K562 (cell line): ENCODE measurements at regions not wholly inside any gene's neighbourhood (a gene's known extent, or its start where the extent isn't known, plus 50 kb on each side); places are given as distances from the start of the nearest gene placed in this dataset.

Experiments
- ATAC-seq: fragments of 200-7000 bp; cut with Tn5 transposase; 3 replicates; pipeline ENCODE4 v1.9.1; 2020; ENCODE audit warnings: moderate library complexity
- BruUV-seq: library from RNA; stranded (reverse); fragments of 400-500 nt; replicated peaks from 2 replicates; lab custom pipeline; 2021; lab: Mats Ljungman, UMichigan
- CTCF ChIA-PET: fragments of 300-600 bp; formaldehyde crosslinking; extraction: SDS; loops from one replicate; lab custom pipeline; 2021; ENCODE audit warnings: low intra/inter-chr PET ratio; lab: Yijun Ruan, JAX
- POLR2A ChIA-PET: fragments of 300-600, 350-650 bp; sonication (Branson Sonifier 250); formaldehyde crosslinking; extraction: SDS; loops from one replicate; lab custom pipeline; 2021; ENCODE audit warnings: antibody characterized with exemption, inconsistent platforms; lab: Yijun Ruan, JAX
- DNase-seq, 4 experiments: peaks; one replicate each; pipeline versions ENCODE4 v3.0.0 to v3.0.0-alpha.2; 2011 to 2018; ENCODE audit warnings: low spot score in 3 of 4, mixed read lengths in 3 of 4; ENCODE audit errors: extremely low read depth in 1 of 4
- FAIRE-seq: peaks from 2 replicates; lab custom pipeline; 2011; peaks lifted over from hg19 to GRCh38; lab: Jason Lieb, UNC
- H2AFZ ChIP-seq: 2 replicates; pipeline ENCODE4 v1.6.0; 2011; ENCODE audit warnings: low read depth, low read length, control low read depth, inconsistent platforms
- H3K27ac ChIP-seq: fragments of 200-600 bp; 3 replicates; pipeline ENCODE4 v1.8.0; 2011; ENCODE audit warnings: low read depth, mild to moderate bottlenecking, control low read depth, inconsistent platforms, low read length, moderate library complexity, mixed read lengths; ENCODE audit errors: extremely low read depth
- H3K27me3 ChIP-seq, 2 experiments: fragments of 300-600 bp in 1 of 2; 2 replicates in 1 of 2; 3 replicates in 1 of 2; pipeline versions ENCODE4 v1.6.0 to v1.8.0; 2011; ENCODE audit warnings: inconsistent platforms in 2 of 2, low read length in 2 of 2, mild to moderate bottlenecking in 1 of 2, mixed read lengths in 1 of 2, moderate library complexity in 1 of 2; ENCODE audit not compliant: control insufficient read depth in 2 of 2, insufficient read depth in 2 of 2
- H3K36me3 ChIP-seq: fragments of 300-600 bp; 3 replicates; pipeline ENCODE4 v1.8.0; 2011; ENCODE audit warnings: mild to moderate bottlenecking, low read length, inconsistent platforms; ENCODE audit not compliant: control insufficient read depth, insufficient read depth
- H3K4me1 ChIP-seq, 2 experiments: fragments of 200-600 bp in 1 of 2; replicated peaks in 1 of 2; 2 replicates in 1 of 2; 3 replicates in 1 of 2; pipeline versions ENCODE4 v1.5.1 to v1.8.0; 2011; ENCODE audit warnings: inconsistent platforms in 2 of 2, low read length in 2 of 2, mild to moderate bottlenecking in 1 of 2, mixed read lengths in 1 of 2, moderate library complexity in 1 of 2; ENCODE audit not compliant: control insufficient read depth in 2 of 2, insufficient read depth in 2 of 2
- H3K4me2 ChIP-seq: 2 replicates; pipeline ENCODE4 v1.6.1; 2011; ENCODE audit warnings: low read length, control low read depth, inconsistent platforms, mixed read lengths; ENCODE audit not compliant: insufficient read depth
- H3K4me3 ChIP-seq: fragments of 200-600 bp; sonication (generic), shearing (Covaris generic); 2 replicates; pipeline ENCODE4 v1.5.1; 2016; ENCODE audit warnings: control low read depth, inconsistent platforms
- H3K79me2 ChIP-seq: fragments of 200-600 bp; 3 replicates; pipeline ENCODE4 v1.8.0; 2011; ENCODE audit warnings: low read length, inconsistent platforms; ENCODE audit not compliant: control insufficient read depth, insufficient read depth
- H3K9ac ChIP-seq, 2 experiments: 2 replicates each; pipeline versions ENCODE4 v1.6.0 to v1.6.1; 2011; ENCODE audit warnings: low read depth in 2 of 2, low read length in 2 of 2, control low read depth in 1 of 2, inconsistent platforms in 1 of 2, mild to moderate bottlenecking in 1 of 2, mixed read lengths in 1 of 2; ENCODE audit not compliant: insufficient read depth in 1 of 2
- H3K9me1 ChIP-seq: one replicate; pipeline ENCODE4 v1.6.0; 2011; ENCODE audit warnings: inconsistent platforms, mild to moderate bottlenecking, low read length, moderate library complexity; ENCODE audit not compliant: control insufficient read depth, insufficient read depth
- H3K9me3 ChIP-seq: replicated peaks from 2 replicates; pipeline ENCODE4 v1.5.1; 2011; ENCODE audit warnings: low read depth, low read length, inconsistent platforms; ENCODE audit not compliant: control insufficient read depth, insufficient read depth
- H4K20me1 ChIP-seq: replicated peaks from 2 replicates; pipeline ENCODE4 v1.6.1; 2011; ENCODE audit warnings: low read length, inconsistent platforms, mixed read lengths; ENCODE audit not compliant: control insufficient read depth, insufficient read depth
- ARID1B ChIP-seq: fragments of 450-650 bp; IDR thresholded peaks from 2 replicates; pipeline ENCODE4 v1.6.1; 2016; ENCODE audit warnings: antibody characterized with exemption, mild to moderate bottlenecking, inconsistent platforms
- ARID2 ChIP-seq: fragments of 450-650 bp; IDR thresholded peaks from 2 replicates; pipeline ENCODE4 v1.6.1; 2017; ENCODE audit warnings: antibody characterized with exemption, mild to moderate bottlenecking
- CC2D1A ChIP-seq: fragments of 450-650 bp; IDR thresholded peaks from 2 replicates; pipeline ENCODE4 v1.6.1; 2017; ENCODE audit warnings: mild to moderate bottlenecking
- CEBPB ChIP-seq: fragments of 450-650 bp; IDR thresholded peaks from 2 replicates; pipeline ENCODE4 v1.6.1; 2016; ENCODE audit warnings: missing genetic modification characterization, missing compliant biosample characterization
- E2F6 ChIP-seq, 2 experiments: IDR thresholded peaks; 2 replicates each; pipeline ENCODE4 v1.6.1; 2011; ENCODE audit warnings: borderline replicate concordance in 1 of 2, control low read depth in 1 of 2, low read depth in 1 of 2, low read length in 1 of 2, mild to moderate bottlenecking in 1 of 2, mixed read lengths in 1 of 2, moderate library complexity in 1 of 2; ENCODE audit not compliant: insufficient read depth in 1 of 2, insufficient read length in 1 of 2, poor library complexity in 1 of 2, severe bottlenecking in 1 of 2; ENCODE audit errors: extremely low read depth in 1 of 2
- E2F8 ChIP-seq: fragments of 450-650 bp; IDR thresholded peaks from 2 replicates; pipeline ENCODE4 v1.7.1; 2018; ENCODE audit warnings: mild to moderate bottlenecking, low read depth; ENCODE audit not compliant: partially characterized antibody
- FOS ChIP-seq: IDR thresholded peaks from 3 replicates; pipeline ENCODE4 v1.6.1; 2011; ENCODE audit not compliant: insufficient read length; ENCODE audit errors: extremely low read depth
- ID3 ChIP-seq, 2 experiments: fragments of 250-450 bp in 1 of 2; fragments of 450-650 bp in 1 of 2; sonication (Bioruptor Pico) in 1 of 2; IDR thresholded peaks; 2 replicates each; pipeline versions ENCODE4 v1.6.1 to v1.8.0; 2016 to 2021; ENCODE audit warnings: mild to moderate bottlenecking in 2 of 2, moderate library complexity in 2 of 2, missing compliant biosample characterization in 1 of 2, missing genetic modification characterization in 1 of 2
- MBD1 ChIP-seq: fragments of 250-450 bp; sonication (Bioruptor Pico); IDR thresholded peaks from 2 replicates; pipeline ENCODE4 v1.8.0; 2022; ENCODE audit warnings: inconsistent platforms
- NELFE ChIP-seq: IDR thresholded peaks from 2 replicates; pipeline ENCODE4 v1.6.1; 2011; ENCODE audit warnings: mild to moderate bottlenecking; ENCODE audit not compliant: insufficient read depth, insufficient read length
- NFIX ChIP-seq: fragments of 250-450 bp; sonication (Bioruptor Pico); IDR thresholded peaks from 2 replicates; pipeline ENCODE4 v1.4.0; 2020; ENCODE audit warnings: low read depth, mild to moderate bottlenecking, moderate library complexity
- NKRF ChIP-seq: fragments of 450-650 bp; IDR thresholded peaks from 2 replicates; pipeline ENCODE4 v1.6.1; 2016; ENCODE audit warnings: borderline replicate concordance
- ZNF124 ChIP-seq: sonication (generic); formaldehyde crosslinking; IDR thresholded peaks from 2 replicates; pipeline ENCODE4 v1.8.1; 2022; ENCODE audit warnings: missing genetic modification reagents
- ZNF551 ChIP-seq: fragments of 250-450 bp; sonication (Bioruptor Pico); IDR thresholded peaks from 2 replicates; pipeline ENCODE4 v1.5.0; 2021; ENCODE audit warnings: mild to moderate bottlenecking, moderate library complexity
- WGBS: fragments of 100-300 bp; shearing (Covaris generic); methylation state at CpG from one replicate; pipeline ENCODE4 v1.1.6; 2016; ENCODE audit warnings: low coverage, mixed read lengths; ENCODE audit not compliant: insufficient coverage; ENCODE audit errors: missing lambda C conversion rate; 5-methylcytosine and 5-hydroxymethylcytosine counted together
- in situ Hi-C: fragments of 300-500 bp; cut with MboI; formaldehyde crosslinking; loops from 4 replicates; pipeline ENCODE4 v1.15.0; 2018; ENCODE audit warnings: inconsistent platforms, mixed read lengths
- intact Hi-C: fragments of 100-400 bp; cut with micrococcal nuclease; formaldehyde crosslinking; loops from 2 replicates; pipeline ENCODE4 v1.14.2; 2022

GRCh38 chr5:136510481-136510880 is 145.1 kb upstream of the TRPC7 start (continued):
- TF ChIP-seq NKRF: no peak
- no peak for TF ChIP-seq ID3 (CRISPR knock-in tag; IDR thresholded peaks at IDR 0.05)
- TF ChIP-seq ID3 (tag; IDR thresholded peaks at IDR 0.05): no peak
- TF ChIP-seq ARID2: no peak
- TF ChIP-seq FOS: no peak
- no peak for TF ChIP-seq CC2D1A
- no peak for TF ChIP-seq ARID1B
- TF ChIP-seq MBD1 (CRISPR knock-in tag): no peak

- no peak overlapping the region for H2AFZ ChIP-seq
- no peaks in the 10 kb centered on the region for H3K9me3 ChIP-seq
- POLR2A ChIA-PET: no interaction called here
- peaks cover 20% of the 10 kb centered on the region for H4K20me1 ChIP-seq
- DNase-seq: no peak
- FAIRE-seq: no peak
- H3K9ac ChIP-seq: no peak overlapping the region
- ATAC-seq: no peak
- H3K4me1 ChIP-seq: peaks cover 0 to 3% of the 10 kb centered on the region in 2 experiments; a peak in 2 of 5 replicates
- CTCF ChIA-PET: no interaction called here
- no peak overlapping the region for H3K4me3 ChIP-seq
- BruUV-seq: no TSS peak
- intact Hi-C loops: no loop called here
- H3K9me1 ChIP-seq: no peaks in the 10 kb centered on the region
- peaks cover 44% of the 10 kb centered on the region; the same call in 2 of the 3 replicates for H3K79me2 ChIP-seq
- H3K27me3 ChIP-seq: no peaks in the 10 kb centered on the region
- no peaks in the 10 kb centered on the region for H3K36me3 ChIP-seq
- 72% methylated on average over 1 of the region's 1 CpG for WGBS
- no peak overlapping the region for H3K4me2 ChIP-seq
- in situ Hi-C loops: no loop called here
- H3K27ac ChIP-seq: no peak overlapping the region
- TF ChIP-seq ZNF124 (CRISPR knock-in tag): no peak
- no peak for TF ChIP-seq E2F6 (IDR thresholded peaks at IDR 0.05; ENCODE audit: borderline replicate concordance in 1 of 2, extremely low read depth in 1 of 2, insufficient read depth in 1 of 2, insufficient read length in 1 of 2, low read depth in 1 of 2, low read length in 1 of 2, poor library complexity in 1 of 2, severe bottlenecking in 1 of 2)
- TF ChIP-seq NELFE: no peak
- no peak for TF ChIP-seq NFIX (CRISPR knock-in tag)
- no peak for TF ChIP-seq E2F8
- TF ChIP-seq CEBPB (tag): no peak
- no peak for TF ChIP-seq ZNF551 (CRISPR knock-in tag)
Measured at GRCh38 chr5:136506131-136506530, 140.8 kb upstream of the TRPC7 start.
